ENCODE measurements at regions not wholly inside any gene's neighbourhood (a gene's known extent, or its start where the extent isn't known, plus 50 kb on each side); places are given as distances from the start of the nearest gene placed in this dataset.

DNA sequence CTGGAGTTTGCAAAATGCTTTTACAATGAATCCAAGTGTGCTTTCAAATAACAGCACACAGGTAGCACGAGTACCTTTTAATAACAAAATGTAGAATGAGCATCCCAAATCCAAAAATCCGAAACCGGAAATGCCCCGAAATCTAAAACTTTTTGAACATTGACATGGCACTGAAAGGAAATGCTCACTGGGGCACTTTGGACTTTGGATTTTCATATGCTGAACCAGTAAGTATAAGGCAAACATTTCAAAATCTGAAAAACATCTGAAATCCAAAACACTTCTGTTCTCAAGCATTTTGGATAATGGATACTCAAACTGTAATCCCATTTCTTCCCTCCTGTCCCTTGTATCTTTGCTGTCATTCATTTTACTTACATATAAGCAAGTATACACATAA, 50.1 kb downstream of the GCNT4 start:
- peaks cover 8% of the 10 kb centered on the region for H3K4me1 ChIP-seq (ENCODE audit: control insufficient read depth, insufficient read depth, low read length)
- H3K36me3 ChIP-seq (ENCODE audit: control insufficient read depth, insufficient read depth, low read length): no peaks in the 10 kb centered on the region
- H3K27me3 ChIP-seq (ENCODE audit: control insufficient read depth, insufficient read depth, low read length): no peaks in the 10 kb centered on the region
- H3K9ac ChIP-seq (ENCODE audit: low read depth, low read length): no peak overlapping the region
- H3K4me3 ChIP-seq (ENCODE audit: low read depth, low read length): no peak overlapping the region
- H3K9me3 ChIP-seq (ENCODE audit: control insufficient read depth, insufficient read depth, low read length): peaks cover 7% of the 10 kb centered on the region
- H3K27ac ChIP-seq (ENCODE audit: low read depth, low read length): no peak overlapping the region

DNA sequence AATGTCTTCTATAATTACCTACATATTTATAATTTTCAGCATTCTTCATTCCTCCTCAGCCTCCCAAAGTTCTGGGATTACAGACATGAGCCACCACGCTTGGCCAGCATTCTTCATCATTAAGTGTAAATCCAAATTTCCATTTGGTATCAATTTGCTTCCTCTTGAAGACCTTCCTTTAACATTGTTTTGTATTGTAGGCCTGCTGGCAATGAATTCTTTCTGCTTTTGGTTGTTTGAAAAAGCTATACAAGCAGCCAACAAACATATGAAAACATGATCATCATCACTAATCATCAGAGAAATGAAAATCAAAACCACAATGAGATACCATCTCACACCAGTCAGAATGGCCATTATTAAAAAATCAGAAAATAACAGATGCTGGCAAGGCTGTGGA, 56.4 kb downstream of the GCNT4 start:
- H3K27me3 ChIP-seq (ENCODE audit: control insufficient read depth, insufficient read depth, low read length): no peaks in the 10 kb centered on the region
- H3K9ac ChIP-seq (ENCODE audit: low read depth, low read length): no peak overlapping the region
- H3K4me3 ChIP-seq (ENCODE audit: low read depth, low read length): no peak overlapping the region
- no peaks in the 10 kb centered on the region for H3K36me3 ChIP-seq (ENCODE audit: control insufficient read depth, insufficient read depth, low read length)
- H3K9me3 ChIP-seq (ENCODE audit: control insufficient read depth, insufficient read depth, low read length): no peaks in the 10 kb centered on the region
- H3K27ac ChIP-seq (ENCODE audit: low read depth, low read length): no peak overlapping the region
- H3K4me1 ChIP-seq (ENCODE audit: control insufficient read depth, insufficient read depth, low read length): no peaks in the 10 kb centered on the region

DNA sequence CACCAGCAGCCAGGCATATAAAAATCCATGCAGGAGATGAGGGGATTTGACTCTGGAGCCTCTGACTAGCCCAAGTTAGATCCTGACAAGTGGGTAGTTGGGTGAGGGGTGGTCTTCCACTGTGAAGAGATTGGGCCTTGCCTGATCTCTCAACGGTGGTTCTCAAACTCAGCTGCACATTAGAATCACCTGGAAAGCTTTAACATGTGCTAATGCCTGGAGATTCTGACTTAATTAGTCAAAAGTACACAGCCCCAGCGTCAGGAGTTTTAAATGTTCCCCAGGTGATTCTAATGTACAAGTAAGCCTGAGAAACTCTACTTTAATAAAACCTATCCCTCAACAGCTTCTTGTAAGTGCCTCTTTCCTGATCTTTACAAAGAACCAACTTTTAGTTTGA, 57.5 kb downstream of the GCNT4 start:
- Histone ChIP-seq H3K4me3 (ENCODE audit: low read depth, low read length) (no peak overlapping the region), H3K27me3 (ENCODE audit: control insufficient read depth, insufficient read depth, low read length) (no peaks in the 10 kb centered on the region), H3K36me3 (ENCODE audit: control insufficient read depth, insufficient read depth, low read length) (no peaks in the 10 kb centered on the region), H3K9ac (ENCODE audit: low read depth, low read length) (no peak overlapping the region), H3K9me3 (ENCODE audit: control insufficient read depth, insufficient read depth, low read length) (no peaks in the 10 kb centered on the region), H3K4me1 (ENCODE audit: control insufficient read depth, insufficient read depth, low read length) (no peaks in the 10 kb centered on the region), H3K27ac (ENCODE audit: low read depth, low read length) (no peak overlapping the region)

DNA sequence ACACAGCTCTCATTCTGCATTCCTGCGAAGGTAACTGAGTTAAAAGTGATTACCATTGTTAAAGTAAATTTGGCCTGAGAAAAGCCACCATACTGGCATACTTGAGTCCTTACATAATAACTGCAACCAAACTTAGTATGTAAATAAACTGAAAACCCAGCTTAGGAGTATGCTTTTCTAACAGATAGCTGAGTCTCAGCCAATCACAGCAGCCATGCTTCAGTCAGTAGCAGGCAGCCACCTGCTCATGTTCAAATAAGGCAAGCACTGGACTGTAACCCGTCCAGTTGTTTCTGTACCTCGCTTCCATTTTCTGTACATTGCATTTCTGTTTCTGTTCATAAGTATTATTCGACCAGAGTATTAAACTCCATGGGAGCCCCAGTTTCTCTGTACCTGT, 58.6 kb downstream of the GCNT4 start:
- Histone ChIP-seq H3K36me3 (ENCODE audit: control insufficient read depth, insufficient read depth, low read length) (no peaks in the 10 kb centered on the region), H3K27me3 (ENCODE audit: control insufficient read depth, insufficient read depth, low read length) (no peaks in the 10 kb centered on the region), H3K4me3 (ENCODE audit: low read depth, low read length) (no peak overlapping the region), H3K27ac (ENCODE audit: low read depth, low read length) (no peak overlapping the region), H3K4me1 (ENCODE audit: control insufficient read depth, insufficient read depth, low read length) (no peaks in the 10 kb centered on the region), H3K9ac (ENCODE audit: low read depth, low read length) (no peak overlapping the region), H3K9me3 (ENCODE audit: control insufficient read depth, insufficient read depth, low read length) (no peaks in the 10 kb centered on the region)

DNA sequence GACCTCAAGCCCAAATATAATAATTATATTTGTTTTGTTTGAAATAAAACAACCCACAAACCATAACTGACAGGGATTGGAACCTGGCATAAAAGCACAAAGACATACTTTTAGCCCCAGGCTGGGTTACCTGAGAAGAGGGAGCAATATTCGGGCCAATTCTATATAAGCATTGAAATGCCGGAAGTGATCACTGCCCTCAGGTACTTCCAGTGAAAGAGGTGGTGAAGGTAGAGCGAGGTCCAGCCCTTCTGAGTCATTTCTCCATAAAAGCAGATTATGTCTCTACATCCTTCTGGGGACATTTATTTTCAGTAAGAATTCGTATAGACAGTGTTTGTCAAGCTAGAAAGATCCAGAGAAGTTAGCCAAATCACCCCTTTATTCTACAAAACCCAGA, 59.6 kb downstream of the GCNT4 start:
- Histone ChIP-seq H3K4me1 (ENCODE audit: control insufficient read depth, insufficient read depth, low read length) (no peaks in the 10 kb centered on the region), H3K27ac (ENCODE audit: low read depth, low read length) (no peak overlapping the region), H3K9me3 (ENCODE audit: control insufficient read depth, insufficient read depth, low read length) (peaks cover 7% of the 10 kb centered on the region; the same call in 1 of the 2 replicates), H3K36me3 (ENCODE audit: control insufficient read depth, insufficient read depth, low read length) (no peaks in the 10 kb centered on the region), H3K9ac (ENCODE audit: low read depth, low read length) (no peak overlapping the region), H3K4me3 (ENCODE audit: low read depth, low read length) (no peak overlapping the region), H3K27me3 (ENCODE audit: control insufficient read depth, insufficient read depth, low read length) (no peaks in the 10 kb centered on the region)

DNA sequence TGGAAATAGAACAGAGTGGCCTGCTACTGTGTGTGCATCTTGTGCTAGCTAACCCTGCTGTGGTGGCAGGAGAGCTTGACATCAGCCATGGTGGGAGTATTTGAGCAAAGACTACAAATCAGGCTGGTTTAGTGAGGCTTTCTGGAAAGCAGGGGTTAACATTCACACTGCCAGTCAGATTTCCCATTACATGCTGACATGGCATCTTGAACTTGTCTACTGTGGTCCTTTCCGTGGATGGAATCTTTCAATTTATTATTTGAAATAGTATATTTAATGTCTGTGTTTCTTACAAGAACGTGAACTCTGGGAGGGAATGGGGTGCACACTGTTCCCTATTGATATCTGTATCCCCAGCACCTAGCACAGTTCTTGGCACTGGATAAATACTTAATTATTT, 60.8 kb downstream of the GCNT4 start:
- H3K27me3 ChIP-seq (ENCODE audit: control insufficient read depth, insufficient read depth, low read length): no peaks in the 10 kb centered on the region
- no peak overlapping the region for H3K27ac ChIP-seq (ENCODE audit: low read depth, low read length)
- no peaks in the 10 kb centered on the region for H3K4me1 ChIP-seq (ENCODE audit: control insufficient read depth, insufficient read depth, low read length)
- H3K4me3 ChIP-seq (ENCODE audit: low read depth, low read length): no peak overlapping the region
- H3K36me3 ChIP-seq (ENCODE audit: control insufficient read depth, insufficient read depth, low read length): no peaks in the 10 kb centered on the region
- peaks cover 7% of the 10 kb centered on the region; the same call in 1 of the 2 replicates for H3K9me3 ChIP-seq (ENCODE audit: control insufficient read depth, insufficient read depth, low read length)
- H3K9ac ChIP-seq (ENCODE audit: low read depth, low read length): no peak overlapping the region

DNA sequence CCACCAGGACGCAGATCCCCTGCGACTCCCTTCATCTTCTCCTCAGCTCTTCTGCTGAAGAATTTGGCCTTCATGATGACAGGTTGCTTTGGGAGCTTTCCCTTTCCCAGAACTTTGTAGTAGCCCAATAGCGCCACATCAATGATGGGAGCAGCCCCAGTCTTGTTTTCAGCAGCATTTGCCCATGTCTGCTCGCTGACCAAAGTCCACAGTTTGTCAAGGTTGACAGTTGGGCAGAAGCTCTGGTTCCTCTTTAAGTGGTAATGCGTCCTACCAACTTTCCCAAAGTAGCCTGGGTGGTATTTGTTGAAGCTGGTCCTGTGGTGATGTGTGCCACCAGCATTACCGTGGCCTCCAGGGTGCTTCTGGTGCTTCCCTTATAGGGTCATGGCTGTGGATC, 62.2 kb downstream of the GCNT4 start:
- no peaks in the 10 kb centered on the region for H3K36me3 ChIP-seq (ENCODE audit: control insufficient read depth, insufficient read depth, low read length)
- H3K4me1 ChIP-seq (ENCODE audit: control insufficient read depth, insufficient read depth, low read length): no peaks in the 10 kb centered on the region
- no peak overlapping the region for H3K27ac ChIP-seq (ENCODE audit: low read depth, low read length)

DNA sequence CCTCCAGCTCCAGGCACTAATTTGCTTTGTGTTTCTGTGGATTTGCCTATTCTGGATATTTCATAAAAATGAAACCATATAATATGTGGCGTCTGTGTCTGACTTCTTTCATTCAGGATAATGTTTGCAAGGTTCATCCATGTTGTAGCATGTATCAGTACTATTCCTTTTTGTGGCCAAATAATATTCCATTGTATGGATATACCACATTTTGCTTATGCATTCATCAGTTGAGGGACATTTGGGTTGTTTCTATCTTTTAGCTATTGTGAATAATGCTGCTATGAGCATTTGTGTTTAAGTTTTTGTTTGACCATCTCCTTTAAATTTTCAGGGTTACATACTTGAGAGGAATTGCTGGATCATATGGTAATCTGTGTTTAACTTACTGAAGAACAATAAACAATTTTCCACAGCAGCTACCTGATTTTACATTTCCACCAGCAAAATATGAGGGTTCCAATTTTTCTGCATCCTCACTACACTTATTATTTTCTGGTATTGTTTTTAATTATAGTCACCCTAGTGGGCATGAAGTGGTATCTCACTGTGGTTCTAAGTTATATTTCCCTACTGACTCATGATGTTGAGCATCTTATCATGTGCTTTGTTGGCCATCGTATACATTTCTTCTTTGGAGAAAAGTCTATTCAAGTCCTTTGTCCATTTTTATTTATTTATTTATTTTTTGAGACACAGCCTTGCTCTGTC, 63.9 kb downstream of the GCNT4 start:
- Histone ChIP-seq H3K4me3 (ENCODE audit: low read depth, low read length) (no peak overlapping the region), H3K27me3 (ENCODE audit: control insufficient read depth, insufficient read depth, low read length) (no peaks in the 10 kb centered on the region), H3K9ac (ENCODE audit: low read depth, low read length) (no peak overlapping the region), H3K27ac (ENCODE audit: low read depth, low read length) (no peak overlapping the region), H3K9me3 (ENCODE audit: control insufficient read depth, insufficient read depth, low read length) (peaks cover 7% of the 10 kb centered on the region; the same call in 1 of the 2 replicates), H3K4me1 (ENCODE audit: control insufficient read depth, insufficient read depth, low read length) (no peaks in the 10 kb centered on the region), H3K36me3 (ENCODE audit: control insufficient read depth, insufficient read depth, low read length) (no peaks in the 10 kb centered on the region)

More for the DNA sequence above, 62.2 kb downstream of the GCNT4 start:
- Histone ChIP-seq H3K4me3 (ENCODE audit: low read depth, low read length) (no peak overlapping the region), H3K9me3 (ENCODE audit: control insufficient read depth, insufficient read depth, low read length) (peaks cover 7% of the 10 kb centered on the region; the same call in 1 of the 2 replicates), H3K27me3 (ENCODE audit: control insufficient read depth, insufficient read depth, low read length) (no peaks in the 10 kb centered on the region), H3K9ac (ENCODE audit: low read depth, low read length) (no peak overlapping the region)

DNA sequence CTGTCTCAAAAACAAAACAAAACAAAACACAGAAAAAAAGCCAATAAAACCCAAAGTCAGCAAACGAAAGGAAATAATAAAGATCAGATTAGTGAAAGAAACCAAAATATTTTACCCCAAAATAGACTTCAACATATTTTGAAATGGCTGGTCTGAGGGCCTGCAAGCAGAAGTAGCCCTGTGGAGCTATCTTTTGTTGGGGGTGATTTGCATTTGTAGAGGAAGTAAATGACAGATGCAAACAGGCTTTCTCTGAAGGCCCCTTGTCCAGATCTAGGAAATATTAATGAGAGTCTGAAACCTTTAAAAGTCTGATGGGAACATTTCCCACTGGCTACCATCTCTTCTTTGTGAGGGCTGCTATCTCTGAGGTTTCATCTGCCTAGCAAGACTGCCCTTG, 74.0 kb downstream of the GCNT4 start:
- Histone ChIP-seq H3K27me3 (ENCODE audit: control insufficient read depth, insufficient read depth, low read length) (no peaks in the 10 kb centered on the region), H3K4me1 (ENCODE audit: control insufficient read depth, insufficient read depth, low read length) (no peaks in the 10 kb centered on the region), H3K27ac (ENCODE audit: low read depth, low read length) (no peak overlapping the region), H3K9ac (ENCODE audit: low read depth, low read length) (no peak overlapping the region), H3K4me3 (ENCODE audit: low read depth, low read length) (no peak overlapping the region), H3K9me3 (ENCODE audit: control insufficient read depth, insufficient read depth, low read length) (peaks cover 5% of the 10 kb centered on the region; the same call in 1 of the 2 replicates), H3K36me3 (ENCODE audit: control insufficient read depth, insufficient read depth, low read length) (no peaks in the 10 kb centered on the region)

DNA sequence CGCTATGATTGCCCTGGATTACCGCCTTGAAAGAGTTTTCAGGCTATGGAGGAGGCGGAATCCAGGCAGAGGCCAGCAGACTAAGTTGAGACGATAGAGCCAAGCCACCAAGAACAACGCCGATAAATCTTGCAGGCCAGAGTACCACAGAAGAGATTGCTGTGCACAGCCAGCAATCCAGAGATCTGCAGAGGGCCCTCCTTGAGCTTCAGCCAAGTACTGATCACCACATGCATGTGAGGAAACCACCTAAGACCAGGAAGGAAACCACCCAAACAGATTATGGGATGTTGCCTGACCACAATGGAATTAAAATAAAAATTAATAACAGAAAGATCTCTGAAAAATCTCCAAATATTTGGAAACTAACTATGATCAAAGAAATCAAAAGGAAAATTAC, 74.9 kb downstream of the GCNT4 start:
- Histone ChIP-seq H3K4me1 (ENCODE audit: control insufficient read depth, insufficient read depth, low read length) (no peaks in the 10 kb centered on the region), H3K9ac (ENCODE audit: low read depth, low read length) (no peak overlapping the region), H3K4me3 (ENCODE audit: low read depth, low read length) (no peak overlapping the region), H3K27me3 (ENCODE audit: control insufficient read depth, insufficient read depth, low read length) (no peaks in the 10 kb centered on the region), H3K36me3 (ENCODE audit: control insufficient read depth, insufficient read depth, low read length) (no peaks in the 10 kb centered on the region), H3K9me3 (ENCODE audit: control insufficient read depth, insufficient read depth, low read length) (peaks cover 5% of the 10 kb centered on the region; the same call in 1 of the 2 replicates), H3K27ac (ENCODE audit: low read depth, low read length) (no peak overlapping the region)

DNA sequence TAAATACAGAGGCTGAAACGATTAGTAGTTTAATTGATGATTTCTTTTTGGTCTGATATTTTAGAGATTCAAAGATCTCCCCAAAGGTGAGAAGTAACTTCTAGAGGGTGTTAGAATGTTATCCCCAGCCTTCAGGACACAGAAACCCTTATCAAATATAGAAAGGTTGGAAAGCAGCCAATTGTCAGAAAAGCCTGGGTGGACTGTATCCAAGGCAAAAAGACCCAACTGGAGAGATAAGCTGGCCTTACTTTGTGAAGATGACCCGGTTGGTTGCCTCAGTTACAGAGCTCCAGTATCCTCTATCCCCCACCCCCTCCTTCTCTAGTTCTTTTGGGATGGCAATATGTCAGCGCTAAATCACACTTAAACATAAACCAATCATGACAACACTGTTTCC, 75.7 kb downstream of the GCNT4 start:
- Histone ChIP-seq H3K27ac (ENCODE audit: low read depth, low read length) (no peak overlapping the region), H3K36me3 (ENCODE audit: control insufficient read depth, insufficient read depth, low read length) (no peaks in the 10 kb centered on the region), H3K9me3 (ENCODE audit: control insufficient read depth, insufficient read depth, low read length) (peaks cover 5% of the 10 kb centered on the region; the same call in 1 of the 2 replicates), H3K4me3 (ENCODE audit: low read depth, low read length) (no peak overlapping the region), H3K9ac (ENCODE audit: low read depth, low read length) (no peak overlapping the region), H3K4me1 (ENCODE audit: control insufficient read depth, insufficient read depth, low read length) (no peaks in the 10 kb centered on the region), H3K27me3 (ENCODE audit: control insufficient read depth, insufficient read depth, low read length) (no peaks in the 10 kb centered on the region)

Measured in HUES48 (cell line).